Fibroblast of upper back skin (primary cell): ENCODE measurements at regions not wholly inside any gene's neighbourhood (a gene's known extent, or its start where the extent isn't known, plus 50 kb on each side); places are given as distances from the start of the nearest gene placed in this dataset.
A peak's percentile ranks its signal among the peaks of the same experiment; 100 is the strongest.

Source experiments
- DNase-seq: peaks from one replicate; pipeline ENCODE4 v3.0.0-alpha.2; 2013

DNA sequence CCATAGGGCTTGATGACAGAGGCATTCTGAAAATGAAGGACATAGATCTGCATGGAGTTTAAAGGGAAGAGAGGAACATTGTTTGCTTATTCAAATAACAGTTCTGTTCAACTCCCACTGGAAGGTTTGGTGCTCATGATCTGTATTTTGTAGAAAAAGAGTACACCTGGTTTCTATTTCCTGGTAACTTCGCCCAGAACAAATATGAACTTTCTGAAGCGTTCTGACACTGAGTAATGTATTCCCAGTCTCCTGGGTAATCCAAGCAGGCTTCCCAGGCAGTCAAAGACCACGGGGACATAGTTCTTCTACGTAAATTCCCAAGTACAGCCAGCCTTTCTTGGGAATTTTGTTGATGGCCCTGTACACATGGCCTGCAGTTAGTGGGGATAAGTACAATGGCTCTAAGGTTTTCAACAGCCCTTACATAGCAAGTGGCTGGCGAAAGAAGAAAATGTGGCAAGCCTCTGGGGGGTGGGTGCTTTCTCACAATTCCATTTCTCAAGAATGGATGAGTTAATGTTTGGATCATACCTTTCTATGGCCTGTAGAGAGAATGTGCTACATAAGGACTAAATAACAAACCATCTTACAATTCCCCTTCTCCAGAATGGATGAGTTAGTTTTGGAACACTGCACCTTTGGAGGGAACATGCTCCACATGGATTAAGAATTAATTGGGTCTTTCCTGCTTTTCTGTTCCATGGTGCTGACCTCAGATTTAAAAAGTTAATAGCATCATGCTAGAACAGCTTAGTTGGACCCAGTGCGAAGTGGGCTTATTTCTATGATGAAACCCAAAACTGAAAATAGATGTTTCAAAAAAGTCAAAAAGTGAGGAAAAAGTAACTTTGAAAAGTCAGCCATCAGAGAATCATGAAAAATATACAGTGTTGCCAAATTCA lies 52.7 kb downstream of the COL6A6 start:
- no peak for DNase-seq

DNA sequence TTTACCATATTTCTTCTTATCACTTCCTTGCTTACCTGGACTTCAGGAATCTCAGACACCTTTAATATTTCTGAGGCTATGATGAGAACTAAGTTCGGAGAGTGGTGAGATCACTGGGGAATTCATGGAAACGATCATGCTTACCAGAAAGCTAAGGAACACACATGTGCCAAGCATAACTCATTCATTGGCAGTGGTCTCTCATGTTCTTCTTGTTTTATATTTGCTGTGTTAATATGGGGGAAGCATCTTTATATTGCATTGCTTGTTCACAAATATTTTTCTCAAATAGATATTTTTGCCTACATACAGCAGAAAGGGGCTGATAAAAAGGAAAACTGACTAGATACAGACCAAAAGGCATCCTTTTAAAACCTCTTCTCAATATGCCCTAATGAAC lies 55.8 kb downstream of the COL6A6 start:
- no peak for DNase-seq

DNA sequence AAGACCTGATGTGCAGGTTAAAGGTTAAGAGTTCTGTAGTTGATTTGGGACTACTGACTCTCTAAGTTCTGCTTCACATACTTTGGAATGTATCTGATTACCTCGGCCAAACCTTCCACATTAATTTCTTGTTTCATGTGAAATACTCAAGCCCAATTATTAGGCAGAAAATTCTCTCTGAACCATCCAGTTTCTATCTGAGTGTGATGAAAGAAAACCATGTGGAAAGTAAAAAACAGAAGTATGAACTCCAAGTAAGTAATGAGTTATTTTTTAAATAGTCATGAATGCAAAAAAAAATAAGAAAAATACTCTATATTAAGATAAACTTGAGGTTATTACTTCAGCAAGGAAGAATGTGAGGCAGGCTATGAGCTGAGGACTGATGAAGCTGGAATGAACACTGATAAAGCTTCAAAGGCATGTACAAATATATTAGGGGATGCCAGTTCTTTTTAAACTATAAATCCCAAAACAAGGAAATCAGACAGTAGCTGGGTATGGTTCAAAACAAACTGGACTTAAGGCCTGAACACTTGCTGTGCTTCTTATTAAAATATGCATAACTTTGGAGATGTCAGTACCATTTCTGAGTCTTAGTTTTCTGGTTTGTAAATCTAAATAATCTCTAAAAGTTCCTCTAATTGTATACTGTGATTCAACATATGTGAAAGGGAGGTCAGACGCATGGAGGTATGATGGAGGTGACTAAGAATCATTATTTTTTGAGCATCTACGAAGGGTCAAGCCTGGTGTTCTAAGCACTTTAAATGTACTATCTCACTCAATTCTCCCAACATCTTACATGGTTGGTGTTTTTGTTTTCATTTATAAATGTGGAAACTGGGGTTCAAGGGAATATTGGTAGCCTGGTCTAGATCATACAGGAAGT lies 59.6 kb downstream of the COL6A6 start:
- DNase-seq, result peak; percentile 58

DNA sequence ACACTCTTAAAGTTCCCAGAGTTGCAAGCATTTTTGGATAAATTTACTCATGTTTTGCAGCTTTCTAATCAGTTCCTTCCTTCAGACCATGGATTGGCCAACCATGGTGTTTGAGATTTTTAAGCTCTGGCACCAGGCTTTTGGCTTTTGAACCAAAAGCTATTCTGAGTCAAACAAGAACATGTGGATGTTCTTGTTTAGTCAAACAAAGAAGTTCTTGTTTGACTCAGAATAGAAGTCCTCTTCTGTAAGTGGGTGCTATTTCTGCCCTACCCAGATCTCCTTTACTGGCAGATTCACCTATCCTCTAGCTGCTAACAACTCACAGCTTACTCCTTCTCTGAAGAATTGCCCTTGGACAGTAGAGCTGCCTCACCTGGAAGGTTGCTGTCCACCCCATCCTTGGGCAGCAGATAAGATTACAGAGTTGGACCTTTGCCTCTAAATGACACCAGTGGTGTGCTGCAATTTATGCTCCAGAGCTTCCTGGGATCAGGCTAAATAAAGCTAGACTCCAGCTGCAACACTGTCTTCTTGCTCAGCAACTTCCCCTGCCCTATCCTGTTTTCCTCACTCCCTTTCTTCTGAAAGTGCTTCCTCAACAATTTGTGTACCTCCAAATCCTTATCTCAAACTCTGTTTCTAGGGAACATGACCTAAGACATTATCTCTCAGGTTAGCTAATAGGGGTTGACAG lies 65.6 kb downstream of the COL6A6 start:
- no peak for DNase-seq

DNA sequence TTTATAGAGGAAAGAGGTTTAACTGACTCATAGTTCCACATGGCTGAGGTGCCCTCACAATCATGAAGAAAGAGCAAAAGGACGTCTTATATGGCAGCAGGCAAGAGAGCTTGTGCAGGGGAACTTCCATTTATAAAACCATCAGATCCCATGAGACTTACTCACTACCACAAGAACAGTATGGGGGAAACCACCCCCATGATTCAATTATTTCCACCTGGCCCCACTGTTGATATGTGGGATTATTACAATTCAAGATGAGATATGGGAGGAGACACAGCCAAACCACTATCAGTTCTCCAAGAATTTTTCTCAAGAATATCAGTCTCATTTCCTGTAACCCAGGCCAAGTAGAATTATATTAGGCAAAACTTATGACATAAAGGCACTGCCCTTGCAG lies 77.8 kb downstream of the COL6A6 start:
- peak; percentile 80 for DNase-seq

DNA sequence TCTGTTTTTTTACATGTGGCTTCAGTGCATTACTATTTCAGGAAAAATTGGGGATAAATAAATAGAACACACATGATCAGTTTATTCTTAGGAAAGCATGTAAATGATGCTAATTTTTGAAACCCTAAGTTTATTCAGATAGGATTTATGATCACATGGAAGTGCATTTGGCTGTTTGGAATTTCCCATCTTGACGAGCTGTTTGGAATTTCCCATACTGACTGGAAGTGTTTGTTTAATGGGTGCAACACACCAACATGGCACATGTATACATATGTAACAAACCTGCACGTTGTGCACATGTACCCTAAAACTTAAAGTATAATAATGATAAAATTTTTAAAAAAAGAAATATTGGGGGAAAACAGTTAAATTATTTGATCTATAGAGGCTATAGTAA lies 79.5 kb downstream of the COL6A6 start:
- no peak for DNase-seq

DNA sequence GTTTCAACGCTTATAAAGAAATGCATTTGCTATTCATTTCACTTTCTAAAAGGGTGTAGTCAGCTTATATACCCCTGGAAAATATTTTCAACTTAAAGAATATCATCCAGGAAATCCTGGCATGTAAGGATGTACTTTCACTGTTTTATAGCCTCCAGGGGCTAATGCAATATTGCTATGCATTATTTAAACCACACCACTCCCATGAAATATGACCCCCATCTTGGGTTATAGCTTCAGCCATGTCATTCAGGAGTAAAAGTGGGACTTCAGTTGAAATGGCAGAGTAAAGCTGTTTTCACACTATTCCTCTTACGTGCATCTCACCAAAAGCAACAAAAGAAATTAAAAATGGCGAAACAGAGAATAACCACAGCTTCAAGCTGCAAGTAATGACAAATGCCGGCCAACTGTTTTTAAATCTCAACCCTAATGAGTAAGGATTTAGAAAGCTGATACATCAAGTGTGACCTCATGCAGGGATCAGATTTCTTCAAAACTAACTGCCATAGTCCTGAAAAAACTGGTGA lies 84.5 kb downstream of the COL6A6 start:
- peak; percentile 12 for DNase-seq

DNA sequence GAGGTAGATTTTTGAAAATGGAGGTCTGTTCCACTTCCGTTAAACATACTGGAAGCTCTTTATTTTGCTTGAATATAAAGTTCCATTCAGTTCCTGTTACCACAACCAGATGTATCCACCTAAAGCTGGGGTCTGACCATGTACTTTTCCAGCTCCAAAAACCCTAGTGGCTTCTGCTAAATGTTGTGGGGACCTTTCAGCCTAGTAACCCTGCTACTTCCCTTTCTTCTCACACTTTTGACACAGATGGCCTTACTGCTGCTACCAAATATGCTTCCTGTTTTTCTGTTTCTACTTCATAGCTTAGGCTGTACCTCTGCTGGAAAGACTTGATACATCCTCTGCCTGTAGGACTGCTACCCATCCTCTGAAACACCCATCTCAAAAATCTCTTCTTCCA lies 87.8 kb downstream of the COL6A6 start:
- DNase-seq, result no peak

DNA sequence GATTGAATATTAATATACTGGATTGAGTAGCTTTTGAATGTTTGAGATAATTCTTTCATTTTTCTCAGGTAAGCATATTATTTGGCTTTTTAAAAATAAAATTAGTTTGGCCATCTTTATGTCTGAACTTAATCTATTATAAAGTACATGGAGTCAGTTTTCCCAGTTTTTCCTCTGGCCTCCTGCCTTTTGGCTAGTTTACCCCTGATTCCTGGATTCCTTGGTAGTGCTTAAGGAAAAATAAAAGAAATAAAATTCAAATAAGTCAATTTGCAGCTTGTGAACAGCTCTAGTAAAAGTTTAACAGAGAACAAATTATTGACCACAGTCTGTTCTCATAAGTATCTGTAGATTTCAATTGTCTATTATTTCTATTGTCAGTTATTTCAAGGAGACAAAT lies 89.4 kb downstream of the COL6A6 start:
- DNase-seq, result no peak

DNA sequence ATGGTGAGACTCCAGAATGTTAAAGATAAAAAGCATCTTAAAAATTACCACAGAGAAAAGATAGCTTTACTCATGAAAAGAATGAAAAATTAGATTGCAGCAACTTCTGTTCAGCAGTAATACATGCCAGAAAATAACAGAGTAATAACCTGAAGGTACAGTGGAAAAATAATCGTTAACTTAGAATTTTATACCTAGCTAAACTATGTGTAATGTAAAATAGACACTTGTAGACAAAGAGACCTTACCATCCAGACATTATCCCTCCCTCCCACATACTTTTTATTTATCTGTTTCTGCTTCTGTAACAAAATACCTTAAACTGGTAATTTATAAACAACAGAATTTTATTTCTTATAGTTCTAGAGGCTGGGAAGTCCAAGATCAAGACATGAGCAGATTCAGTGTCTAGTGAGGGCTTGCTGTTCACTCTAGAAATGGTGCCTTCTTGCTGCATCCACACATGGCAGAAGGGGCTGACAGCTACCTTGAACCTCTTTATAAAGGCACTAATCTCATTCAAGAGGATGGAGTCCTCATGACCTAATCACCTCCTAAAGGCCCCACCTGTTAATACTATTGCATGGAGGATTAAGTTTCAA lies 90.7 kb downstream of the COL6A6 start:
- no peak for DNase-seq

DNA sequence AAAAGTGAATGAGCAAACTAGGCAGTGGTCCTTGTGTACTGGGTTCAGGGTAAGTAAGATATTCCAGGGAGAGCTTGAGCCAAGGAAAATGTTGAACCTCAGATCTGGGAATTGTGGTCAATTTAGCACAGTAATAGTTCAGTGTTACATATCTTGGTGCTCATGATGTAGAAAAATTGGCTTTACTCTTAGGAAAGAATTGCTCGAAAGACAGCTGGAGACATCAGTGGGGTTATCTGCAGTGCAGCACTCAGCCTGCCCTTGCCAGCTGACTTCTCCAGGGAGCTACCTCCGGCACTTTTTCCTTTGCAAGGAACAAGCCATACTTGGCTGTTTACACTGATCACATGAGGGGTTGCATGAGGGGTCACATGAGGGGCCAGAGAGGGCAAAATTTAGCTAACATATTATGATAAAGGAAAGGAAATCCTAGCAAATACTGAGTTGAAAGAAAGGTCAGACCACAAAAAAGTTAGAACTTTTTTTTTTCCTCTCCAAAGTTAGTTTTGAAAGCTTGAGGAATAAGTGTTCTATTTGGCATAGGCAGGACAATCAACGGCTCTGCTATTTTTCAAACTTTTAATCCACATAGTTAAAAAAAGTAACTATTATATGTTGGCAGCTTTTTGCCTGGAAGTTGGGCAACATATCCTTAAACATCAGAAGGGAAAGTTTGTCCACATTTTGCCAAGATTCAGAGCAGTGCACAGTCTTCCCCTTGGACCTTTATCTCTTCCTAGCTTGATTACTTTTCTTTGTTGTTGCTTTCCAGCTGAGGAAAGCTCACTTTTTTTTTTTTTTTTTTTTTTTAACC lies 92.4 kb downstream of the COL6A6 start:
- DNase-seq, result peak; percentile 7

DNA sequence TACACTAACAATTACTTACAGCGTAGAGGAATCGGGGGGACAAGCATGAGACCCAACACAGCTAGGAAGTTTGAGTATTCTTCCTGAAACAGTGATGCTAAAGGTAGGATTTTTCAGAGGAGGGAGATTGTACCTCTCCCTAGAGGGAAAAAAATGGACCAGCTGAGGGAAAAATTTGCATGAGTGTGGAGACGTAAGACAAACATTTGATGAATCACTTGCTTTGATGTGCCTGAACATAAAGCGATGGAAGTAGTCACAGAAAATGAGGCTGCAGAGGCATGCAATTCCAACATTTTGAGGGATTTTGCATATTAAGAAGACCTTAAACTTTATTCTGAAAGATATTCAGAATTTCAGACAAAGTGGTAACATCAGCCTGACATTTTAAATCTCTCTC lies 102.2 kb downstream of the COL6A6 start:
- DNase-seq, result no peak

DNA sequence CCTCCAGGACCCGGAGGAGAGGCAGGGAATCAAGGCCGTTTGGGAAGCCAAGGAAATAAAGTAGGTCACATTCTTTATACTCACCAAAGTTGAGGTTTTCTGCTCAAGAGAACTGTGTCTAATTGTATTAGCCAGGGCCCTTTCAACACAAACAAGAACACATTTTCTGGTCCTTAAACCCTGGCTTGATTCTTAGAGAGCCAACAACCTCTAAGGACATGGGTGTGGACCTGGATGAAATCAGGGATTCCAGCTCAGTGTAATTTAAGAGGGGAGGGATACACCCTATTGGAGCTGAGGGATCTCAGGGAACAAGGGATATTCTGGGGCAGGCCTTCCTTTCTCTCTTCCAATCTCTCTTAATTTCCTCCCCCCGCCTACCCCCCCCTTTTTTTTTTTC lies 104.8 kb downstream of the COL6A6 start:
- DNase-seq, result no peak

DNA sequence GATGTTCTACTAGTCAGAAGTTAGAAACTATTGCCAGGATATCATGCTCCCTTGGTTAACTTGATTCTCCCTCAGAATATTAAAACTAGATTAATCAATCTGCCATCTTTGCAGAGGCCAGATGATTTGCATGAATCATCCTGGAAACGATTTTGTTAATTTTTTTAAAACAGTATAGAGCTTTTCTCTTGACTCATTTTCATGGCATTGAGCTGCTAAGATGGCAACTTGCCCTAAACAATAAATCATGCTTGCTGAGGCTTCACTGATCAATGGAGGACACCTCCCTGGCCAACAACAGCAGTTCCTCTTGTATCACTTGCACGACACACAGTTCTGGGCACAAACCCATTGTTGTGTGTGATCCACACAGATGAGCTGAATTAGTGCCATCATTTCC lies 109.1 kb downstream of the COL6A6 start:
- peak; percentile 85 for DNase-seq

DNA sequence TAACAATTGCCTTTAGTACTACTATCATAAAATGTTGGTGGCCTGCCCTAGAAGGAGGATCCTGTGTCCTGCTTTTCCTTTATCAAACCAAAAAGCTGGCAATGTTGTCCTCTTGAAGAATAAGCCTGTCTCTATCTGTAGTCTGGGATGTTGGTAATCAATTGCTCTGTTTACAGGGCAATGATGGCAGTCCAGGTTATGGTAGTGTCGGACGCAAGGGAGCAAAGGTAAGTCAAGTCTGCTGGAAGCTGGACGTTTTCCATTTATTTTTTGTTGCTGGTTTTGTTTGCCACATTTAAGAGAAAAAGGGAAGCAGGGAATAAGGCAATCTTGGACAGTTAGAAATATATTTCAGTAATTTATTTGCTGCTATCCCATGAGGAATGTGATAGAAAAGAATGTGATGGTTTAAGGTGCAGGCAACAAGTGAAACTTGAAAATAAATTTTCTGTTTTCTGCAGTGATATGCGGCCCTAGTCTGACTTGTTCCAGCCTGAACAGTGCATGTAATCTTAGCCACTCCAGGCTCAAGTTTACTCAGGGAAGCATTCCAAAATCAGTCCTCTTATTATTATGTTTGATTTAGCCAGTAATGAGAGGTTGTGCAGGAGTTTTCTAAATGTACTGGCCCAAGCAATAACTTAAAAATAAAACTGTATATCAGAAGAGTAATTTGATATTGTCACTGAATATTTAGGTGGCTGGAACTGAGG lies 110.3 kb downstream of the COL6A6 start:
- DNase-seq, result no peak

DNA sequence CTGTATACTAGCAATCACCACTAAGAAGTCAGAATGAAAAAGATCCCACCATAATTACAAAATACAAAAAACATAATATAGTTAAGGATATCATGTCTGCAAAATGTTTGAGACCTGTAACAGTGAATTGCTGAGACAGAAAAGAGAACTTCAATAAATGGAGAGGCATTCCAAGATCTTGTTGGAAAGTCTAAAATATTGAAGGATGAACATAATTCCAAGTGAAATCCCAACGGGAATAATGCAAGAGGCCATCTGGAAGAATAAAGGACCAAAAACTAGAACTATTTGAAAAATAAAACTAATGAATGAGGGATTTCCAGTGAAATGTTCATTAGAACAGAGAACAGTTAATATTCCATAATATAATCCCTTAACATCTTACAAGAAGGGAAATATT lies 110.9 kb downstream of the COL6A6 start:
- no peak for DNase-seq
